K562 (cell line): ENCODE measurements at regions not wholly inside any gene's neighbourhood (a gene's known extent, or its start where the extent isn't known, plus 50 kb on each side); places are given as distances from the start of the nearest gene placed in this dataset.

ENCODE experiments used
- E2F6 ChIP-seq, 2 experiments: IDR thresholded peaks; 2 replicates each; pipeline ENCODE4 v1.6.1; 2011; ENCODE audit warnings: borderline replicate concordance in 1 of 2, control low read depth in 1 of 2, low read depth in 1 of 2, low read length in 1 of 2, mild to moderate bottlenecking in 1 of 2, mixed read lengths in 1 of 2, moderate library complexity in 1 of 2; ENCODE audit not compliant: insufficient read depth in 1 of 2, insufficient read length in 1 of 2, poor library complexity in 1 of 2, severe bottlenecking in 1 of 2; ENCODE audit errors: extremely low read depth in 1 of 2
- ETS2 ChIP-seq: IDR thresholded peaks from 2 replicates; pipeline ENCODE4 v1.6.1; 2016; ENCODE audit warnings: borderline replicate concordance, missing genetic modification characterization, mild to moderate bottlenecking, moderate library complexity, missing compliant biosample characterization; ENCODE audit not compliant: poor library complexity, severe bottlenecking
- TF ChIP-seq, protein P1 (sequence below): fragments of 250-450 bp; sonication (Bioruptor Pico); IDR thresholded peaks from 2 replicates; pipeline ENCODE4 v1.5.0; 2022; ENCODE audit warnings: mild to moderate bottlenecking
- TF ChIP-seq, protein P2 (sequence below): fragments of 450-650 bp; IDR thresholded peaks from 2 replicates; pipeline ENCODE4 v1.7.1; 2018; ENCODE audit warnings: mild to moderate bottlenecking, low read depth; ENCODE audit not compliant: partially characterized antibody
- TF ChIP-seq, protein P3 (sequence below): fragments of 450-650 bp; formaldehyde crosslinking; IDR thresholded peaks from 2 replicates; pipeline ENCODE4 v1.4.0; 2022; ENCODE audit warnings: mild to moderate bottlenecking, moderate library complexity
- TF ChIP-seq, protein P4 (sequence below): fragments of 450-650 bp; formaldehyde crosslinking; IDR thresholded peaks from 2 replicates; pipeline ENCODE4 v1.4.0; 2020; ENCODE audit warnings: mild to moderate bottlenecking, mixed read lengths
- TF ChIP-seq, protein P5 (sequence below): fragments of 150-350 bp; IDR thresholded peaks from 2 replicates; pipeline ENCODE4 v1.6.1; 2014; ENCODE audit warnings: low read depth, mild to moderate bottlenecking, low read length, borderline replicate concordance

GRCh38 chr18:39513186-39513585 is 1947.6 kb upstream of the CELF4 start (continued):
- TF ChIP-seq, protein P1, sequence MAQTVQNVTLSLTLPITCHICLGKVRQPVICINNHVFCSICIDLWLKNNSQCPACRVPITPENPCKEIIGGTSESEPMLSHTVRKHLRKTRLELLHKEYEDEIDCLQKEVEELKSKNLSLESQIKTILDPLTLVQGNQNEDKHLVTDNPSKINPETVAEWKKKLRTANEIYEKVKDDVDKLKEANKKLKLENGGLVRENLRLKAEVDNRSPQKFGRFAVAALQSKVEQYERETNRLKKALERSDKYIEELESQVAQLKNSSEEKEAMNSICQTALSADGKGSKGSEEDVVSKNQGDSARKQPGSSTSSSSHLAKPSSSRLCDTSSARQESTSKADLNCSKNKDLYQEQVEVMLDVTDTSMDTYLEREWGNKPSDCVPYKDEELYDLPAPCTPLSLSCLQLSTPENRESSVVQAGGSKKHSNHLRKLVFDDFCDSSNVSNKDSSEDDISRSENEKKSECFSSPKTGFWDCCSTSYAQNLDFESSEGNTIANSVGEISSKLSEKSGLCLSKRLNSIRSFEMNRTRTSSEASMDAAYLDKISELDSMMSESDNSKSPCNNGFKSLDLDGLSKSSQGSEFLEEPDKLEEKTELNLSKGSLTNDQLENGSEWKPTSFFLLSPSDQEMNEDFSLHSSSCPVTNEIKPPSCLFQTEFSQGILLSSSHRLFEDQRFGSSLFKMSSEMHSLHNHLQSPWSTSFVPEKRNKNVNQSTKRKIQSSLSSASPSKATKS (CRISPR knock-in tag), result no peak
- TF ChIP-seq ETS2 (tag) (no peak), E2F6 (IDR thresholded peaks at IDR 0.05; ENCODE audit: borderline replicate concordance in 1 of 2, extremely low read depth in 1 of 2, insufficient read depth in 1 of 2, insufficient read length in 1 of 2, low read depth in 1 of 2, low read length in 1 of 2, poor library complexity in 1 of 2, severe bottlenecking in 1 of 2) (no peak)
- TF ChIP-seq, protein P2, sequence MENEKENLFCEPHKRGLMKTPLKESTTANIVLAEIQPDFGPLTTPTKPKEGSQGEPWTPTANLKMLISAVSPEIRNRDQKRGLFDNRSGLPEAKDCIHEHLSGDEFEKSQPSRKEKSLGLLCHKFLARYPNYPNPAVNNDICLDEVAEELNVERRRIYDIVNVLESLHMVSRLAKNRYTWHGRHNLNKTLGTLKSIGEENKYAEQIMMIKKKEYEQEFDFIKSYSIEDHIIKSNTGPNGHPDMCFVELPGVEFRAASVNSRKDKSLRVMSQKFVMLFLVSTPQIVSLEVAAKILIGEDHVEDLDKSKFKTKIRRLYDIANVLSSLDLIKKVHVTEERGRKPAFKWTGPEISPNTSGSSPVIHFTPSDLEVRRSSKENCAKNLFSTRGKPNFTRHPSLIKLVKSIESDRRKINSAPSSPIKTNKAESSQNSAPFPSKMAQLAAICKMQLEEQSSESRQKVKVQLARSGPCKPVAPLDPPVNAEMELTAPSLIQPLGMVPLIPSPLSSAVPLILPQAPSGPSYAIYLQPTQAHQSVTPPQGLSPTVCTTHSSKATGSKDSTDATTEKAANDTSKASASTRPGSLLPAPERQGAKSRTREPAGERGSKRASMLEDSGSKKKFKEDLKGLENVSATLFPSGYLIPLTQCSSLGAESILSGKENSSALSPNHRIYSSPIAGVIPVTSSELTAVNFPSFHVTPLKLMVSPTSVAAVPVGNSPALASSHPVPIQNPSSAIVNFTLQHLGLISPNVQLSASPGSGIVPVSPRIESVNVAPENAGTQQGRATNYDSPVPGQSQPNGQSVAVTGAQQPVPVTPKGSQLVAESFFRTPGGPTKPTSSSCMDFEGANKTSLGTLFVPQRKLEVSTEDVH, result no peak
- TF ChIP-seq, protein P3, sequence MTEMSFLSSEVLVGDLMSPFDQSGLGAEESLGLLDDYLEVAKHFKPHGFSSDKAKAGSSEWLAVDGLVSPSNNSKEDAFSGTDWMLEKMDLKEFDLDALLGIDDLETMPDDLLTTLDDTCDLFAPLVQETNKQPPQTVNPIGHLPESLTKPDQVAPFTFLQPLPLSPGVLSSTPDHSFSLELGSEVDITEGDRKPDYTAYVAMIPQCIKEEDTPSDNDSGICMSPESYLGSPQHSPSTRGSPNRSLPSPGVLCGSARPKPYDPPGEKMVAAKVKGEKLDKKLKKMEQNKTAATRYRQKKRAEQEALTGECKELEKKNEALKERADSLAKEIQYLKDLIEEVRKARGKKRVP (CRISPR knock-in tag), result no peak
- TF ChIP-seq, protein P4, sequence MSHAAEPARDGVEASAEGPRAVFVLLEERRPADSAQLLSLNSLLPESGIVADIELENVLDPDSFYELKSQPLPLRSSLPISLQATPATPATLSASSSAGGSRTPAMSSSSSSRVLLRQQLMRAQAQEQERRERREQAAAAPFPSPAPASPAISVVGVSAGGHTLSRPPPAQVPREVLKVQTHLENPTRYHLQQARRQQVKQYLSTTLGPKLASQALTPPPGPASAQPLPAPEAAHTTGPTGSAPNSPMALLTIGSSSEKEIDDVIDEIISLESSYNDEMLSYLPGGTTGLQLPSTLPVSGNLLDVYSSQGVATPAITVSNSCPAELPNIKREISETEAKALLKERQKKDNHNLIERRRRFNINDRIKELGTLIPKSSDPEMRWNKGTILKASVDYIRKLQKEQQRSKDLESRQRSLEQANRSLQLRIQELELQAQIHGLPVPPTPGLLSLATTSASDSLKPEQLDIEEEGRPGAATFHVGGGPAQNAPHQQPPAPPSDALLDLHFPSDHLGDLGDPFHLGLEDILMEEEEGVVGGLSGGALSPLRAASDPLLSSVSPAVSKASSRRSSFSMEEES (CRISPR knock-in tag), result no peak
- TF ChIP-seq, protein P5, sequence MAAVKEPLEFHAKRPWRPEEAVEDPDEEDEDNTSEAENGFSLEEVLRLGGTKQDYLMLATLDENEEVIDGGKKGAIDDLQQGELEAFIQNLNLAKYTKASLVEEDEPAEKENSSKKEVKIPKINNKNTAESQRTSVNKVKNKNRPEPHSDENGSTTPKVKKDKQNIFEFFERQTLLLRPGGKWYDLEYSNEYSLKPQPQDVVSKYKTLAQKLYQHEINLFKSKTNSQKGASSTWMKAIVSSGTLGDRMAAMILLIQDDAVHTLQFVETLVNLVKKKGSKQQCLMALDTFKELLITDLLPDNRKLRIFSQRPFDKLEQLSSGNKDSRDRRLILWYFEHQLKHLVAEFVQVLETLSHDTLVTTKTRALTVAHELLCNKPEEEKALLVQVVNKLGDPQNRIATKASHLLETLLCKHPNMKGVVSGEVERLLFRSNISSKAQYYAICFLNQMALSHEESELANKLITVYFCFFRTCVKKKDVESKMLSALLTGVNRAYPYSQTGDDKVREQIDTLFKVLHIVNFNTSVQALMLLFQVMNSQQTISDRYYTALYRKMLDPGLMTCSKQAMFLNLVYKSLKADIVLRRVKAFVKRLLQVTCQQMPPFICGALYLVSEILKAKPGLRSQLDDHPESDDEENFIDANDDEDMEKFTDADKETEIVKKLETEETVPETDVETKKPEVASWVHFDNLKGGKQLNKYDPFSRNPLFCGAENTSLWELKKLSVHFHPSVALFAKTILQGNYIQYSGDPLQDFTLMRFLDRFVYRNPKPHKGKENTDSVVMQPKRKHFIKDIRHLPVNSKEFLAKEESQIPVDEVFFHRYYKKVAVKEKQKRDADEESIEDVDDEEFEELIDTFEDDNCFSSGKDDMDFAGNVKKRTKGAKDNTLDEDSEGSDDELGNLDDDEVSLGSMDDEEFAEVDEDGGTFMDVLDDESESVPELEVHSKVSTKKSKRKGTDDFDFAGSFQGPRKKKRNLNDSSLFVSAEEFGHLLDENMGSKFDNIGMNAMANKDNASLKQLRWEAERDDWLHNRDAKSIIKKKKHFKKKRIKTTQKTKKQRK, result no peak
